C4-2B (cell line): ENCODE measurements at regions not wholly inside any gene's neighbourhood (a gene's known extent, or its start where the extent isn't known, plus 50 kb on each side); places are given as distances from the start of the nearest gene placed in this dataset.

Experiments used
- H3K27ac ChIP-seq: fragments of 450-650 bp; 2 replicates; pipeline ENCODE4 v1.5.1; 2017
- CTCF ChIP-seq: fragments of 450-650 bp; conservative IDR thresholded peaks from 2 replicates; pipeline ENCODE4 v1.5.1; 2017; ENCODE audit warnings: mild to moderate bottlenecking
- ZFX ChIP-seq: fragments of 450-650 bp; IDR thresholded peaks from 2 replicates; pipeline ENCODE4 v1.6.1; 2017

GRCh38 chr5:42953041-42953440 is 87.1 kb downstream of the ANXA2R start:
- TF ChIP-seq CTCF (no peak), ZFX (no peak)
- no peak overlapping the region for H3K27ac ChIP-seq

GRCh38 chr5:42952578-42952974 is 87.5 kb downstream of the ANXA2R start:
- no peak overlapping the region for H3K27ac ChIP-seq

DNA sequence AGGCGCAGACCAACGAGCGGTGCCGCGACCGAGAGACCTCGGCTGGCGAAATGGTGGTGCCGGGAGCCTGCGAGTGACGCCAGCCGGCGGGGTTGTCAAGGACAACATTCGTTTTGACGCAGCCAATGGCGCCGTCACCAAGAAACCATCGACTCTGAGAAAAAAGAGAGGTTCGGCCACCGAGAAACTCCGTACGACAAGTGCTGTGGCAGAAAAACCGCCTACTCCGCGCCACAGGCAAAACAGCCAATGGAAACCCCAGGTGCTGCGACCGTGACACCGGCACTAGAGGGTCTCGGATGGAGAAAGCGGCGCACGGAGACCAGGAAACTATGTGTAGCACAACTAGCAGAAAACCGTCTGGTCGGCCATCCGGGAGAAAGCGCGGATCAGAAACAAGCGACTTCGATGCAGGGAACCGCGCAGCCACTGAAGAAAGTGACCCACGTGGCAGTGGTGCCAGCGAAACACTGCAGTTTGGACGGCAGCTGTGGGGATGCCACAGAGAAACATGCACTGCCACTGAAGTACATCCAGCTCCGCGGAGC is 88.8 kb downstream of the ANXA2R start:
- H3K27ac ChIP-seq: peak overlapping the region; percentile 71
- no peak for TF ChIP-seq CTCF
- TF ChIP-seq ZFX: no peak

More at GRCh38 chr5:42952578-42952974, 87.5 kb downstream of the ANXA2R start:
- no peak for TF ChIP-seq CTCF
- TF ChIP-seq ZFX: no peak

DNA sequence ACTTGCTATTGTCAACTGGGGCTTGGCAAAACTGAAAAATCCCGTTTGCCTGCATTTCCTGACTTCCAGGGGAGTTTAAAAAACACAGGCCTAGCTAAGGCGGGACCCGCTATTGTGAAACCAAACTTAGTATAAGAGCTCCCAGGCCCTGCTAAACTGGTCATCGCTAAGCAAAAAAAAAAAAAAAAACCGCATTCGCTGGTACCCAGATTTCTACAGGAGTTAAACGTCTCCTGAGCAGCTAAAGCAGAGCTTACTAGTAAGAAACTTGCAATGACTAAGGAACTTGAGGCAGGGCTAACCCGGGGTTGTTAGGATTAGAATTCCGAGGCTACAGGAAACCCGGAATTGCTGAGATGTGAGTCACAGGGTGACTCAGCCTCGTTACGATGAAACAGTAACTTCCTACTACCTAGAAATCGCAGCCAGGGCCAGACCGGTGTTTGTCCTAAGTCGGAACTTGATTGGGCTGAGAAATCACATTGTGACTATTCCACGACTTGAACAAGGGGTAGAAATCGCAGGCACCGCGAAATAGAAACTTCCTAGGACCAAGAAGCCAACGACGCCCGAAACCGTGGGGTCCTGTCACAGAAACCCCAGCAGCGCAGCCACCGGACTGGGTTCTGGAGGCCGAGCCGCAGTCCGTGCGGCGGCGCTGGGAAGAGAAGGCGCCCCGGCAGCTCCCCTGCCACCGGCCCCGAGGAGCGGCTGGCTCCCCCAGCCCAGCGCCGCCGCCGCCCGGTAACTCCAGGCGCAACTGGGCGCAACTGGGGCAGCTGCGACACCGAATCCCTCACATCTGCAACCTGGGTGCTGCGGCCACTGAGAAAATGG is 89.4 kb downstream of the ANXA2R start:
- peak overlapping the region; percentile 71 for H3K27ac ChIP-seq

DNA sequence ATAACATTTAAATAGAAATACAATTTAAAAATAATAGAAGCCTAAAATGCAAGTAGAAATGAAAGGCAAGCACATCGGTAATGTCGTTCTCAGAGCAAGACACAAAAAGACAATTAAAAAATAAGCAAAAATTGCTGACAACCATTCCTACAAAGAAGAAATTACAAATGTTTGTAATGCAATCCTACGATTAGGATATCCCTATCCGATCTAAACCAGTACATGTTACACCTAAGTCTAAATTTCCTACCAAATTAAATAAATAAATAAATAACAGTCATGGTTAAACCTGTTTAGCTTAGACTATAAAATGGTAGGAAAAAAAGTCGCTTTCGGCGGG is 90.0 kb downstream of the ANXA2R start:
- TF ChIP-seq ZFX (no peak), CTCF (no peak)
- H3K27ac ChIP-seq: peak overlapping the region; percentile 71

More for the DNA sequence above, 89.4 kb downstream of the ANXA2R start:
- TF ChIP-seq ZFX: 0 out of 2 replicates have a peak, but pooled peaks have one; percentile 20
- no peak for TF ChIP-seq CTCF

- TF ChIP-seq ZFX (no peak), CTCF (no peak)
- H3K27ac ChIP-seq: peak overlapping the region; percentile 71
These were observed 90.6 kb downstream of the ANXA2R start for GRCh38 chr5:42949348-42950115.

DNA sequence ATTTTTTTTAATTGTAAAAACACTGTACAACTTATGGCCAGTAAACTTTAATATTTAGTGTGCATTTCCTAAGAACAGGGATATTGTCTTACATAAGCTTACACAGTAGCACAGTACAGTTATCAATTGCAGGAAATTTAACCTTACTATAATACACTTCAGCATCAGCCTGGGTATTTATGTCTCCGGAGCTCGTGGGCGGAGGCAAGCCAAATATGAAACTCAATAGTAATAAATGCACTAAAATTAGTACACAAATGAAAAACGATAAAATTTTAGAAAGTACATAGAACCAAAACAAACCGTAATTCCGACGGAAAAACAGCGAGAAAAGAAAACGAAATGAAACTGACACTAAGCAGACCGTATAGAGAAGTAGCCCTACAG is 91.2 kb downstream of the ANXA2R start:
- TF ChIP-seq ZFX (no peak), CTCF (no peak)
- H3K27ac ChIP-seq: peak overlapping the region; percentile 71; the same call in 1 of the 2 replicates
